ENCODE measurements at regions not wholly inside any gene's neighbourhood (a gene's known extent, or its start where the extent isn't known, plus 50 kb on each side); places are given as distances from the start of the nearest gene placed in this dataset.

GRCh38 chr11:81655351-81655750 lies 1078.3 kb downstream of the FAM181B start:
- Histone ChIP-seq H3K27ac (ENCODE audit: control insufficient read depth, insufficient read depth) (no peak overlapping the region), H3K27me3 (replicated peaks in 1 of 2; ENCODE audit: control insufficient read depth in 2 of 2, insufficient read depth in 2 of 2, low read length in 1 of 2) (no peaks in the 10 kb centered on the region), H4K20me1 (ENCODE audit: control insufficient read depth, insufficient read depth) (no peaks in the 10 kb centered on the region), H3K4me2 (ENCODE audit: control insufficient read depth, insufficient read depth) (no peak overlapping the region), H3K9me3 (replicated peaks; ENCODE audit: control insufficient read depth, insufficient read depth, low read length) (no peaks in the 10 kb centered on the region; the same call in 2 of the 3 replicates), H3K79me2 (ENCODE audit: control insufficient read depth, insufficient read depth, low read length) (no peaks in the 10 kb centered on the region), H3K9ac (ENCODE audit: control insufficient read depth, insufficient read depth, low read length) (no peak overlapping the region), H3K36me3 (ENCODE audit: control insufficient read depth in 2 of 2, insufficient read depth in 2 of 2, low read length in 1 of 2) (no peaks in the 10 kb centered on the region), H2AFZ (ENCODE audit: control insufficient read depth, low read depth, low read length) (no peak overlapping the region), H3K4me3 (no peak overlapping the region), H3K4me1 (ENCODE audit: control insufficient read depth, insufficient read depth, low read length) (no peaks in the 10 kb centered on the region)
- TF ChIP-seq CREB1 (IDR thresholded peaks at IDR 0.05; ENCODE audit: low read depth), result no peak
- no peak for TF ChIP-seq SKIL (IDR thresholded peaks at IDR 0.05; ENCODE audit: low read depth, poor library complexity, severe bottlenecking)
- no peak for TF ChIP-seq ATF7 (IDR thresholded peaks at IDR 0.05; ENCODE audit: low read depth)
- TF ChIP-seq TCF12 (IDR thresholded peaks at IDR 0.05; ENCODE audit: low read depth, low read length), result no peak
- no peak for TF ChIP-seq CBX5 (IDR thresholded peaks at IDR 0.05; ENCODE audit: low read depth)
- TF ChIP-seq PAX8 (IDR thresholded peaks at IDR 0.05), result no peak
- no peak for TF ChIP-seq TBL1XR1 (IDR thresholded peaks at IDR 0.05; ENCODE audit: low read depth, low read length)
- TF ChIP-seq BHLHE40 (IDR thresholded peaks at IDR 0.05; ENCODE audit: borderline replicate concordance in 1 of 2, low read depth in 2 of 2, low read length in 1 of 2), result no peak
- TF ChIP-seq, protein P1, sequence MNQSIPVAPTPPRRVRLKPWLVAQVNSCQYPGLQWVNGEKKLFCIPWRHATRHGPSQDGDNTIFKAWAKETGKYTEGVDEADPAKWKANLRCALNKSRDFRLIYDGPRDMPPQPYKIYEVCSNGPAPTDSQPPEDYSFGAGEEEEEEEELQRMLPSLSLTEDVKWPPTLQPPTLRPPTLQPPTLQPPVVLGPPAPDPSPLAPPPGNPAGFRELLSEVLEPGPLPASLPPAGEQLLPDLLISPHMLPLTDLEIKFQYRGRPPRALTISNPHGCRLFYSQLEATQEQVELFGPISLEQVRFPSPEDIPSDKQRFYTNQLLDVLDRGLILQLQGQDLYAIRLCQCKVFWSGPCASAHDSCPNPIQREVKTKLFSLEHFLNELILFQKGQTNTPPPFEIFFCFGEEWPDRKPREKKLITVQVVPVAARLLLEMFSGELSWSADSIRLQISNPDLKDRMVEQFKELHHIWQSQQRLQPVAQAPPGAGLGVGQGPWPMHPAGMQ (IDR thresholded peaks at IDR 0.05; ENCODE audit: borderline replicate concordance), result no peak
- no peak for TF ChIP-seq LARP7 (IDR thresholded peaks at IDR 0.05)
- TF ChIP-seq CTCF (IDR thresholded peaks at IDR 0.05 in 2 of 3, conservative IDR thresholded peaks at IDR 0.05 in 1 of 3; ENCODE audit: control insufficient read depth in 2 of 3, extremely low read depth in 1 of 3, insufficient read depth in 1 of 3, low read depth in 3 of 3, low read length in 3 of 3), result no peak
- no peak for TF ChIP-seq ZSCAN29 (IDR thresholded peaks at IDR 0.05)
- TF ChIP-seq E4F1 (IDR thresholded peaks at IDR 0.05; ENCODE audit: borderline replicate concordance, partially characterized antibody), result no peak
- TF ChIP-seq MAX (IDR thresholded peaks at IDR 0.05; ENCODE audit: low read depth, low read length), result no peak
- POLR2A ChIA-PET, result no interaction called here
- no peak for FAIRE-seq
- intact Hi-C loops (cut with micrococcal nuclease; ENCODE audit: unreplicated experiment) (loop anchor here (5.0 kb wide), 1 partner anchor 572 kb away; no protein-coding TSS in a partner anchor), in situ Hi-C loops (cut with MboI) (no loop called here)
- RAD21 ChIA-PET (ENCODE audit: unreplicated experiment), result no interaction called here
- ATAC-seq, result no peak
- SMC1A ChIA-PET (ENCODE audit: uncharacterized antibody, unreplicated experiment), result no interaction called here
- CTCF ChIA-PET, result no interaction called here
- no peak for DNase-seq (ENCODE audit: low read depth, low spot score)
- no TSS peak for BruUV-seq (replicated peaks)
